Peyer's patch (tissue), 4 donors: ENCODE measurements at regions not wholly inside any gene's neighbourhood (a gene's known extent, or its start where the extent isn't known, plus 50 kb on each side); places are given as distances from the start of the nearest gene placed in this dataset.

Source experiments
- DNase-seq, 3 donors: peaks; one replicate each; pipeline ENCODE4 v3.0.0-alpha.2; 2017 to 2019
- H3K27ac ChIP-seq, 4 donors: fragments of 200-600 bp; sonication (generic); one replicate each; pipeline ENCODE4 v1.5.1; 2016 to 2019
- H3K27me3 ChIP-seq, 2 donors: fragments of 200-600 bp; sonication (generic); one replicate each; pipeline ENCODE4 v1.5.1; 2019
- H3K36me3 ChIP-seq, 3 donors: fragments of 200-600 bp; sonication (generic); one replicate each; pipeline ENCODE4 v1.5.1; 2016 to 2019
- H3K4me1 ChIP-seq, 4 donors: fragments of 200-600 bp; sonication (generic); one replicate each; pipeline ENCODE4 v1.5.1; 2016 to 2019
- H3K4me3 ChIP-seq, 4 donors: fragments of 200-600 bp; sonication (generic); 1 replicate in 3 of 4; 2 replicates in 1 of 4; pipeline ENCODE4 v1.5.1; 2016 to 2019; ENCODE audit warnings: mild to moderate bottlenecking in 1 of 4
- H3K9me3 ChIP-seq, 4 donors: fragments of 200-600 bp; sonication (generic); one replicate each; pipeline ENCODE4 v1.5.1; 2016 to 2019; ENCODE audit warnings: mild to moderate bottlenecking in 1 of 4
- POLR2A ChIP-seq, 2 donors: fragments of 450-650 bp; IDR thresholded peaks; one replicate each; pipeline ENCODE4 v1.5.1; 2017; ENCODE audit warnings: antibody characterized with exemption in 2 of 2, mild to moderate bottlenecking in 2 of 2, moderate library complexity in 2 of 2
- TF ChIP-seq, protein P1 (sequence below), 6 experiments: fragments of 450-650 bp in 4 of 6; fragments of 200-600 bp in 2 of 6; sonication (generic) in 1 of 6; IDR thresholded peaks; one replicate each; pipeline ENCODE4 v1.5.1; 2017 to 2019; ENCODE audit warnings: antibody characterized with exemption in 6 of 6, mild to moderate bottlenecking in 3 of 6, moderate library complexity in 1 of 6

DNA sequence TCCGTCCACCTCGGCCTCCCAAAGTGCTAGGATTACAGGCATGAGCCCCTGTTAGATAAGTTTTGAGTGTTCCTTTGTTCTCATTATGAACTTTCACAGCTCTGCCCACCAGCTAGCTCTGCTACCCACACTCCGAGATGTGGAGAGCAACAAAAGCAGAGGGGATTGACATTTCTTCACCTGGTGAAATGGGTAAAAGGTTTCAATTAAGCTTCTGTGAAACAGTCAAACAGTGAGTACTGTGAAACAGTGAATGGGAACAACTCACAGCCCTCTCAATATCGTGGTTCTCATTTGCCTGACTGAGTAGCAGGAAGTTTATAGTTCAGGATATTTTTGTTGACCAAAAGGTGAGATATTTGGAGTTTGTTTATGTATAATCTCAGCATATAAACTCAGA is 412.8 kb downstream of the CD83 start:
- H3K27me3 ChIP-seq, result no peaks in the 10 kb centered on the region
- no peak for TF ChIP-seq POLR2A (IDR thresholded peaks at IDR 0.05)
- TF ChIP-seq, protein P1, sequence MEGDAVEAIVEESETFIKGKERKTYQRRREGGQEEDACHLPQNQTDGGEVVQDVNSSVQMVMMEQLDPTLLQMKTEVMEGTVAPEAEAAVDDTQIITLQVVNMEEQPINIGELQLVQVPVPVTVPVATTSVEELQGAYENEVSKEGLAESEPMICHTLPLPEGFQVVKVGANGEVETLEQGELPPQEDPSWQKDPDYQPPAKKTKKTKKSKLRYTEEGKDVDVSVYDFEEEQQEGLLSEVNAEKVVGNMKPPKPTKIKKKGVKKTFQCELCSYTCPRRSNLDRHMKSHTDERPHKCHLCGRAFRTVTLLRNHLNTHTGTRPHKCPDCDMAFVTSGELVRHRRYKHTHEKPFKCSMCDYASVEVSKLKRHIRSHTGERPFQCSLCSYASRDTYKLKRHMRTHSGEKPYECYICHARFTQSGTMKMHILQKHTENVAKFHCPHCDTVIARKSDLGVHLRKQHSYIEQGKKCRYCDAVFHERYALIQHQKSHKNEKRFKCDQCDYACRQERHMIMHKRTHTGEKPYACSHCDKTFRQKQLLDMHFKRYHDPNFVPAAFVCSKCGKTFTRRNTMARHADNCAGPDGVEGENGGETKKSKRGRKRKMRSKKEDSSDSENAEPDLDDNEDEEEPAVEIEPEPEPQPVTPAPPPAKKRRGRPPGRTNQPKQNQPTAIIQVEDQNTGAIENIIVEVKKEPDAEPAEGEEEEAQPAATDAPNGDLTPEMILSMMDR (IDR thresholded peaks at IDR 0.05), result no peak
- DNase-seq, result no peak
- H3K9me3 ChIP-seq, result no peaks in the 10 kb centered on the region
- H3K36me3 ChIP-seq, result no peaks in the 10 kb centered on the region
- no peak overlapping the region for H3K4me3 ChIP-seq
- no peak overlapping the region for H3K27ac ChIP-seq
- H3K4me1 ChIP-seq, result peaks cover 0 to 3% (median 0%) of the 10 kb centered on the region in 4 donors

DNA sequence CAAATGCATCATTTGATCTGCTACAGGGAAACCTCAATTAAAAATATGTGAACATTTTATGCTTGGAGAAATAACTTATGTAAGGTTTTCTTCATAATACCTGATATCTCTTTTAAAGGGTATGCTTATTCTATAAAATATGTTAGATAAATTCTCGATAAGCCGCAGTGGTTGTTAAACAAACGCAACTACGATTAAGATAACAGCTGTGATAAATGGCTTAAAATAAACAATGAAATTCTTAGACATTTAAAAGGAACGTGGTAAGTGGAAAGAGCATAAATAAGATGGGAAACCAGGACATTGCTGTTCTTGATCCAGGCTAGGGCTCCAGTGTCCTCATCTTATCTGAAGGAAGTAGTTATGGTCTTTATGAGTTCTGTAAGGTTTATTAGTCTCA is 415.9 kb downstream of the CD83 start:
- no peaks in the 10 kb centered on the region for H3K9me3 ChIP-seq
- no peak overlapping the region for H3K27ac ChIP-seq
- no peak overlapping the region for H3K4me3 ChIP-seq
- no peaks in the 10 kb centered on the region for H3K27me3 ChIP-seq
- no peak for DNase-seq
- H3K36me3 ChIP-seq, result no peaks in the 10 kb centered on the region
- no peak for TF ChIP-seq POLR2A (IDR thresholded peaks at IDR 0.05)
- H3K4me1 ChIP-seq, result peaks cover 0 to 3% (median 0%) of the 10 kb centered on the region in 4 donors

DNA sequence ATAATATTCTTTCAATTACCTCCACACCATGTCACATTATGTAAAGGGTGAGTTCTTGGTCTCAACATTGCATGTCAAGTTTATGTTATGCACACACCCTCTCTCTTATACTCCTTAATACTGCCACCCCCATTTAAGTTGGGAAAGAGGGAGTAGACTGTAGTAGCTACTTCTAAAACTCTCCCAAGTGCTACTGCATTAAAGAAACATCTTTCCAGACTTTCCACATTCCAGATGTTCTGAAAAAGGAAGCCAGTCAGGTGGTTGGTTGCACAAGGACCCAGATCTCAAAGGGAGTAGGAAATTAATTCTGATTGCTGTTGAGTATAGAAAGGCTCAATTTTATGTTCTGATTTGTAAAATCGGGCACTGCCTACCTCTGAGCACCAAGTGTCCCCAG is 419.5 kb downstream of the CD83 start:
- no peaks in the 10 kb centered on the region for H3K27me3 ChIP-seq
- H3K9me3 ChIP-seq, result no peaks in the 10 kb centered on the region
- H3K4me3 ChIP-seq, result no peak overlapping the region
- DNase-seq, result no peak
- H3K27ac ChIP-seq, result no peak overlapping the region
- no peaks in the 10 kb centered on the region for H3K36me3 ChIP-seq
- peaks cover 0 to 3% (median 0%) of the 10 kb centered on the region in 4 donors for H3K4me1 ChIP-seq
- TF ChIP-seq, protein P1 (IDR thresholded peaks at IDR 0.05), result no peak
- TF ChIP-seq POLR2A (IDR thresholded peaks at IDR 0.05), result no peak

DNA sequence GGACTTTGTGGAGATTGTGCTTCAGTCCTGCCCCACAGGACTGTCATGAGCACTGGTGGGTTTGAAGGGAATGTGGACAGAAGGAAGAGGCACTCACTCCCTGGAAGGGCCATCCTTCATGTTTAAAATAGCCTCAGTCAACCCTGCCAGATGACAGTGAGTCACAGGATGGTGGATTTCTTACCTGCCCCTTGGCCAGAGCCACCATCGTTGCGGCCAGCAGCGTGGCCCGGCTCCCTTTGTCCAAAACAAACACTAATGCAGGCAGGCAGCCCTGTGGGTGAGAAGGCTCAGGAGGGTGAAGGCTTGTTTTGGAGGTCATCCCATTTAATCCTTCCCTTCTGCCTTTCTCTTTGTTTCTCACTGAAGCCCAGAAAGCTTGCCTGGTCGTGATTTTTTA is 422.7 kb downstream of the CD83 start:
- H3K4me1 ChIP-seq, result no peaks in the 10 kb centered on the region
- no peak overlapping the region for H3K27ac ChIP-seq
- DNase-seq, result no peak
- TF ChIP-seq, protein P1 (IDR thresholded peaks at IDR 0.05), result no peak
- TF ChIP-seq POLR2A (IDR thresholded peaks at IDR 0.05), result no peak
- no peaks in the 10 kb centered on the region for H3K9me3 ChIP-seq
- H3K4me3 ChIP-seq, result no peak overlapping the region
- H3K36me3 ChIP-seq, result no peaks in the 10 kb centered on the region
- H3K27me3 ChIP-seq, result no peaks in the 10 kb centered on the region

DNA sequence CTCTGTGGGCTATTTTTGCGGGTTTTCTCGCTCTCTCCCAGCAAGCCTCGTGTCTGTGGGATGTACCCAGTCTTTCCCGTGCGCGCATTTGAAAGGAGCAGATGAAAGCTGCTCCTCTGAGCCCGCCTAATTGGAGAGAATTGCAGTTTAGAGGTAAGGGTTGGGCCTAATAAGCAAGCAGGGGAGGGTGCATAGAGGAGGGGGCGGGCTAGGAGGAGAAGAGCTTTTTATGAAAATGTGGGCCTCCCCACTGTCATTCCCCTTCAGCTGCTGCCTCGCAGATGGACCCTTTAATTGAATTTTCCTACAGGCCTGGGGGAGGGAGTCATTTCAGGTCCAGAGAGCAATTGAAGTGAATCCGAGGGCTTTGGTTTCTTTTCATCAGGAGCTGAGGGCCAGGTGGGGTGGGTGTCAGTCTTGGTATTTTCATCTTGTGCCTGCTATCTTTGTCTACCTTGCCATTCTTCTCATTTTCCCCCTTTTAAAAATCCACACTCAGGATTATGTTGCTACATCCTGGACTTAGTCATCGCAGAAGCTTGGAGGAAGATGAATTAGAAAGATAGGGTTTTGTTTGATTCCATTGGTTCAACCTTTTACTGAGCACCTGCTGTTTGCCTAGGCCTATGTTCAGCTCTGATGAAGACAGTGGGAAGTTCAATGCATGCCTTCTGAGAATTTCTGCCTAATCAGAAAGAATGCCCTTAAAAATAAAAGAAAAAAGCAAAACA is 423.4 kb downstream of the CD83 start:
- TF ChIP-seq, protein P1 (IDR thresholded peaks at IDR 0.05), result no peak
- no peak for TF ChIP-seq POLR2A (IDR thresholded peaks at IDR 0.05)
- H3K36me3 ChIP-seq, result no peaks in the 10 kb centered on the region
- H3K4me3 ChIP-seq, result no peak overlapping the region
- no peak for DNase-seq
- H3K27ac ChIP-seq, result no peak overlapping the region
- H3K4me1 ChIP-seq, result no peaks in the 10 kb centered on the region
- no peaks in the 10 kb centered on the region for H3K27me3 ChIP-seq
- H3K9me3 ChIP-seq, result no peaks in the 10 kb centered on the region

DNA sequence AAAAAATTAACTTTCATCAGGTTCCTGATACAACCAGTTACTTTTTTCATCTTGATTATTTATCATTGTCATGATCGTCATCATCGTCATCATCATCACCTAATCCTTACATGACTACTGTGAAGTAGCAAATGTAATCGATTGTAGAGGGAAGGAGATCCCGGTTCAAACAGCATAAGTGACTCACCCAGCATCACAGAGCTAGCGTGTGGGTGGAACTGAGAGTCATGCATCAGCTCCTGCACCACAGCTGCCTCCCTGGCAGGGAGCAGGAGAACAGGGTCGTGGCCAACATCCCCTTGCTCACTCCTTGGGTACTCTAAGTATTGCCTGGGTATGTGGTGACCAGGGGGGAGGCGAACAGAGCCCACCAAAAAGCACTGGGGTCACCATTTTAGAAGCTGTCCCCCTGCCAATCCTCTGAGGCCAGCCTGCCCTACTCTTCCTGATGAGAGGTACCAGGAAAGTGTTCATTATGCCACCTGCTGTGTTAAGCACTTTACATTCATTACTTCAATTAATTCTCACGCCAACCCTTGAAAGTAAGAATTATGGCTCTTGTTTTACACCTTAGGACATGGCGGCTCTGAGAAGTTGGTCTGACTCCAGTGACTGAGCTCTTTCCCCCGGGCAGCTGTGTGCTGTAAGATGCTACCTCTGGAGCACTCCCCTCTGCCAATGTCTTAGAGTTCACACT is 425.2 kb downstream of the CD83 start:
- no peak overlapping the region for H3K4me3 ChIP-seq
- DNase-seq, result peak in 2 of 3 donors; percentile 63 to 64
- TF ChIP-seq, protein P1 (IDR thresholded peaks at IDR 0.05), result no peak
- TF ChIP-seq POLR2A (IDR thresholded peaks at IDR 0.05), result no peak

More for the DNA sequence above, 425.2 kb downstream of the CD83 start:
- Histone ChIP-seq H3K27me3 (no peaks in the 10 kb centered on the region), H3K4me1 (no peaks in the 10 kb centered on the region), H3K27ac (no peak overlapping the region), H3K9me3 (no peaks in the 10 kb centered on the region), H3K36me3 (no peaks in the 10 kb centered on the region)
